ENCODE measurements at regions not wholly inside any gene's neighbourhood (a gene's known extent, or its start where the extent isn't known, plus 50 kb on each side); places are given as distances from the start of the nearest gene placed in this dataset.
"Not testable (repeated sequence)": the region's sequence is repeated elsewhere in the genome, so short reads cannot be mapped to it uniquely, and the experiment has no call there.

DNA sequence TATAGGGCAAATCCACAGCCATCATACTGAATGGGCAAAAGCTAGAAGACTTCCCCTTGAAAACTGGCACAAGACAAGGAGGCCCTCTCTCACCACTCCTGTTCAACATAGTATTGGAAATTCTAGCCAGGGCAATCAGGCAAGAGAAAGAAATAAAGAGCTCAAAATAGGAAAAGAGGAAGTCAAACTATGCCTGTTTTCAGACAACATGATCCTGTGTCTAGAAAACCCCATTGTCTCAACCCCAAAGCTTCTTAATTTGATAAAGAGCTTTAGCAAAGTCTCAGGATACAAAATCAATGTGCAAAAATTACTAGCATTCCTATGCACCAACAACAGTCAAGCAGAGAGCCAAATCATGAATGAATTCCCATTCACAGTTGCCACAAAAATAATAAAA is 160.3 kb downstream of the CXXC4 start:
- Histone ChIP-seq H3K27me3 (replicated peaks; ENCODE audit: insufficient read depth) (no peaks in the 10 kb centered on the region), H3K4me3 (no peak overlapping the region), H3K9me3 (peaks cover 5% of the 10 kb centered on the region), H3K36me3 (no peaks in the 10 kb centered on the region), H3K4me1 (ENCODE audit: control insufficient read depth in 1 of 2, low read depth in 2 of 2) (no peaks in the 10 kb centered on the region), H3K27ac (no peak overlapping the region)
- DNase-seq (ENCODE audit: low spot score), result no peak
- ATAC-seq (ENCODE audit: insufficient number of reproducible peaks, low FRiP score, low read depth), result no peak
- TF ChIP-seq, protein P1, sequence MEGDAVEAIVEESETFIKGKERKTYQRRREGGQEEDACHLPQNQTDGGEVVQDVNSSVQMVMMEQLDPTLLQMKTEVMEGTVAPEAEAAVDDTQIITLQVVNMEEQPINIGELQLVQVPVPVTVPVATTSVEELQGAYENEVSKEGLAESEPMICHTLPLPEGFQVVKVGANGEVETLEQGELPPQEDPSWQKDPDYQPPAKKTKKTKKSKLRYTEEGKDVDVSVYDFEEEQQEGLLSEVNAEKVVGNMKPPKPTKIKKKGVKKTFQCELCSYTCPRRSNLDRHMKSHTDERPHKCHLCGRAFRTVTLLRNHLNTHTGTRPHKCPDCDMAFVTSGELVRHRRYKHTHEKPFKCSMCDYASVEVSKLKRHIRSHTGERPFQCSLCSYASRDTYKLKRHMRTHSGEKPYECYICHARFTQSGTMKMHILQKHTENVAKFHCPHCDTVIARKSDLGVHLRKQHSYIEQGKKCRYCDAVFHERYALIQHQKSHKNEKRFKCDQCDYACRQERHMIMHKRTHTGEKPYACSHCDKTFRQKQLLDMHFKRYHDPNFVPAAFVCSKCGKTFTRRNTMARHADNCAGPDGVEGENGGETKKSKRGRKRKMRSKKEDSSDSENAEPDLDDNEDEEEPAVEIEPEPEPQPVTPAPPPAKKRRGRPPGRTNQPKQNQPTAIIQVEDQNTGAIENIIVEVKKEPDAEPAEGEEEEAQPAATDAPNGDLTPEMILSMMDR (IDR thresholded peaks at IDR 0.05), result no peak

- DNase-seq (ENCODE audit: low spot score), result no peak
- Histone ChIP-seq H3K4me1 (ENCODE audit: control insufficient read depth in 1 of 2, low read depth in 2 of 2) (no peaks in the 10 kb centered on the region), H3K27me3 (replicated peaks; ENCODE audit: insufficient read depth) (no peaks in the 10 kb centered on the region), H3K27ac (no peak overlapping the region), H3K36me3 (no peaks in the 10 kb centered on the region), H3K9me3 (peaks cover 5% of the 10 kb centered on the region), H3K4me3 (no peak overlapping the region)
- no peak for ATAC-seq (ENCODE audit: insufficient number of reproducible peaks, low FRiP score, low read depth)
- TF ChIP-seq, protein P1 (IDR thresholded peaks at IDR 0.05), result no peak
Observed at GRCh38 chr4:104330125-104330905, 164.4 kb downstream of the CXXC4 start.

DNA sequence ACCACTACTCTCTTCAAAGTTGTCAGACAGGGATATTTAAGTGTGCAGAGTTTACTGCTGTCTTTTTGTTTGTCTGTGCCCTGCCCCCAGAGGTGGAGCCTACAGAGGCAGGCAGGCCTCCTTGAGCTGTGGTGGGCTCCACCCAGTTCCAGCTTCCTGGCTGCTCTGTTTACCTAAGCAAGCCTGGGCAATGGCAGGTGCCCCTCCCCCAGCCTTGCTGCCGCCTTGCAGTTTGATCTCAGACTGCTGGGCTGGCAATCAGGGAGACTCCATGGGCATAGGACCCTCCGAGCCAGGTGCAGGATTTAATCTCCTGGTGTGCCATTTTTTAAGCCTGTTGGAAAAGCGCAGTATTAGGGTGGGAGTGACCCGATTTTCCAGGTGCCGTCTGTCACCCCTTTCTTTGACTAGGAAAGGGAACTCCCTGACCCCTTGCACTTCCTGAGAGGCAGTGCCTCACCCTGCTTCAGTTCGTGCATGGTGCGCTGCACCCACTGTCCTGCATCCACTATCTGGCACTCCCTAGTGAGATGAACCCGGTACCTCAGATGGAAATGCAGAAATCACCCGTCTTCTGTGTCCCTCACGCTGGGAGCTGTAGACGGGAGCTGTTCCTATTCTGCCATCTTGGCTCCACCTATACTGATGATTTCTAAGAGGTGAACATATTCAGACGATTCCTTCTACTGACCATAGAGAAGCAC is 167.6 kb downstream of the CXXC4 start:
- not testable (repeated sequence) for DNase-seq (ENCODE audit: low spot score); H3K4me3 ChIP-seq; ATAC-seq (ENCODE audit: insufficient number of reproducible peaks, low FRiP score, low read depth); H3K27me3 ChIP-seq (replicated peaks; ENCODE audit: insufficient read depth); H3K27ac ChIP-seq; H3K9me3 ChIP-seq; H3K36me3 ChIP-seq; H3K4me1 ChIP-seq (ENCODE audit: control insufficient read depth in 1 of 2, low read depth in 2 of 2)

- no peak for DNase-seq (ENCODE audit: low spot score)
- no peak overlapping the region for H3K4me3 ChIP-seq
- TF ChIP-seq, protein P1 (IDR thresholded peaks at IDR 0.05), result no peak
- H3K27ac ChIP-seq, result no peak overlapping the region
- H3K9me3 ChIP-seq, result no peaks in the 10 kb centered on the region
- no peaks in the 10 kb centered on the region for H3K36me3 ChIP-seq
- no peaks in the 10 kb centered on the region for H3K4me1 ChIP-seq (ENCODE audit: control insufficient read depth in 1 of 2, low read depth in 2 of 2)
- ATAC-seq (ENCODE audit: insufficient number of reproducible peaks, low FRiP score, low read depth), result no peak
- H3K27me3 ChIP-seq (replicated peaks; ENCODE audit: insufficient read depth), result no peaks in the 10 kb centered on the region
Observed at GRCh38 chr4:104302731-104303130, 192.0 kb downstream of the CXXC4 start.

GRCh38 chr4:104294811-104295210 is 199.9 kb downstream of the CXXC4 start:
- no peak overlapping the region for H3K27ac ChIP-seq
- no peak for DNase-seq (ENCODE audit: low spot score)

More at GRCh38 chr4:104294811-104295210, 199.9 kb downstream of the CXXC4 start:
- Histone ChIP-seq H3K9me3 (no peaks in the 10 kb centered on the region), H3K36me3 (no peaks in the 10 kb centered on the region), H3K4me1 (ENCODE audit: control insufficient read depth in 1 of 2, low read depth in 2 of 2) (no peaks in the 10 kb centered on the region), H3K4me3 (no peak overlapping the region), H3K27me3 (replicated peaks; ENCODE audit: insufficient read depth) (no peaks in the 10 kb centered on the region)
- TF ChIP-seq, protein P1 (IDR thresholded peaks at IDR 0.05), result no peak
- ATAC-seq (ENCODE audit: insufficient number of reproducible peaks, low FRiP score, low read depth), result no peak

All from thoracic aorta (tissue), 2 donors.